ENCODE measurements at regions not wholly inside any gene's neighbourhood (a gene's known extent, or its start where the extent isn't known, plus 50 kb on each side); places are given as distances from the start of the nearest gene placed in this dataset.

DNA sequence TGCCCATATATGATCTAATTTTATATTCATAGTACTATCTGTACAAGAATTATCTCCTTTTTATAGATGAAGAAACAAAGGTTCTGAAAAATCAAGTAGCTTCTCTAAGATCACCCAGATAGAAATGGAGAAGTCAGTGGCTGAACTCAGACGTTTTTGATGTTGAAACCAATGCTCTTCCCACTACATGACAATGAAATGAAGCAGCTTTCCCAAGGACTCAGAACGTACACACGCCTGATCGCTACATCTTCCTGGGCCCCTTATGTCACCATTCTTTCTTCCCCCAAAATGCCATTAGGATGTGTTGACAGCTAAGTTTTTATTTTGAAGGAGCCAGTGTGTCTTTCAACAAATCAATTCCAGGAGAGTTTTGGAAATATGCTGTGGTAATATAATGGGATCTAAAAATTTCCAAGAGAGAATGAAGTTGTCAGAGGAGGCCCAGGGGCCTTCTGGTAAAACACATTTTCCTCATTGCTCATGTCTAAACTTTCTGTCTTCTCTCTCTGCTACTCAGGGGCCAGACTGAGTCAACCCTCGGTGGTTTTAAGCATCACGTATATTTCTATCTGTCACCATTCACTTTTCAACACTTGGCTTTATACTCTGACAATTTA lies 98.1 kb upstream of the COL21A1 start:
- DNase-seq (ENCODE audit: low read depth), result no peak

DNA sequence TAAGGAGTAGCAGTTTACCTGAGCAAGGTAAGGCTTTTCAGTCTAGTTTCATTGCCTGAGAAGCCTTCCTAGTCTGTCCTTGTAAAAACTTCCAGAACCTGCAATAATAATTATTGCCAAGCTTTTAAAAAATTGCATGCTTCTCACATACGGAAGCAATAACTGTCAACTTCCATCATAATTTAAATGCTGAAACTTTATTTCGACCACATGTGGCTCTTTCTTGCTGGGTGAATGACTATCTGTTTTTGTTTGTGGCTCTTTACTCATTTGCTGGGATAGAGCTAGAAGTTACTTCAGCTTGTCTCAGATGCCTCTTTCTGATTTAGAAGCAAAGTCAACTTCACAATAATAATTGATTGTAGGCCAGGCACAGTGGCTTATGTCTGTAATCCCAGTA lies 95.9 kb upstream of the COL21A1 start:
- DNase-seq (ENCODE audit: low read depth), result no peak

DNA sequence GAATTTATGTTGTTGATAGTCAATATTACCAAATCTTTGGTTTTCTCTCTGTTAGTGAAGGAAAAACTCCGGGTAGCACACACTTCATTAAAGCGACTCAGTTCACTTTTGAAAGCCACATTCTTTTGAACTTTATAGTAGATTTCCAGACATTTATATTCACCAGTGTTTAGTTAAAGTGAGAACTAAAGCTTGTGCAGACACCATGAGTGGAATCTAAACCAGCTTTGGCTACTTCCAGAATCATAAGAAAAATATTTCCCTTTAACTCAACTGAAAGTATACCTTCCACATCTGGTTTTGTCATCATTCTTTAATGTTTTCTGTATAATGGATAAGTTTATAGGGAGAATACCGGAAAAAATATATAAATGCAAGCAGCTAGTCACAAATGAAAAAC lies 92.1 kb upstream of the COL21A1 start:
- no peak for DNase-seq (ENCODE audit: low read depth)

DNA sequence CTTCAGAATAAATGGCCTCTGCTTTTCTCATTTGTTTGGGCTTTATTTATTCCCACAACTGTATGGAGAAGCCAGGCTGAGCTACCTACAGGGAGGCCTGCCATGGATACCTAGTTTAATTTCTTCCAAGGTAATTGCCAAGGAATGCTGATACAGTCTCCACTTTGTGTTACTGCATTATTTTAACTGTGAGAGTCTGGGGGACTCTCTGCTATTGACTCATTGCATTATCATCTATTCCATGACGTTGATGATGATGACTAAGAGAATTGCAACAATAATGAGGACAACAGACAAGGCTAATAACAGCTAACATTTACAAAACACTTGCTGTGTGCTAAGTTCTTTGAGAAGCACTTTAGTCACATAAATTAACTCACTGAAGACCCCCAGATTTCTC lies 88.3 kb upstream of the COL21A1 start:
- no peak for DNase-seq (ENCODE audit: low read depth)

DNA sequence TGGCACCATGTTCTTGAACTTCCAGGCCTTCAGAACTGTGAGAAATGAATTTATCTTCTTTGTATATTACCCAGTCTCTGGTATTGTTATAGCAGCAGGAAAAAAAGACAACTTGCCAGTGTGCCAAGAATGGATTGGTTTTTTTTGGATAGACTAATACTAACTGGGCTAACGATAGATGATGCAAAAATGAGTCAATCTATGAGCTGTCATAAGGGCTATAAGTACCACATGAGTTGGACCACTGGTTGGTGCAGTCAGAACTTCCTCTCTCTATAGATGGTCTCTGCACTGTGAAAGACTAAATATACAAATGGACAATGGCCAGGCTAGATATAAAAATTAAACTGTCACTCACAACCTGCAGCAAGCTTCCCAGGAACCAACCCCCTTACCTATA lies 87.6 kb upstream of the COL21A1 start:
- no peak for DNase-seq (ENCODE audit: low read depth)

DNA sequence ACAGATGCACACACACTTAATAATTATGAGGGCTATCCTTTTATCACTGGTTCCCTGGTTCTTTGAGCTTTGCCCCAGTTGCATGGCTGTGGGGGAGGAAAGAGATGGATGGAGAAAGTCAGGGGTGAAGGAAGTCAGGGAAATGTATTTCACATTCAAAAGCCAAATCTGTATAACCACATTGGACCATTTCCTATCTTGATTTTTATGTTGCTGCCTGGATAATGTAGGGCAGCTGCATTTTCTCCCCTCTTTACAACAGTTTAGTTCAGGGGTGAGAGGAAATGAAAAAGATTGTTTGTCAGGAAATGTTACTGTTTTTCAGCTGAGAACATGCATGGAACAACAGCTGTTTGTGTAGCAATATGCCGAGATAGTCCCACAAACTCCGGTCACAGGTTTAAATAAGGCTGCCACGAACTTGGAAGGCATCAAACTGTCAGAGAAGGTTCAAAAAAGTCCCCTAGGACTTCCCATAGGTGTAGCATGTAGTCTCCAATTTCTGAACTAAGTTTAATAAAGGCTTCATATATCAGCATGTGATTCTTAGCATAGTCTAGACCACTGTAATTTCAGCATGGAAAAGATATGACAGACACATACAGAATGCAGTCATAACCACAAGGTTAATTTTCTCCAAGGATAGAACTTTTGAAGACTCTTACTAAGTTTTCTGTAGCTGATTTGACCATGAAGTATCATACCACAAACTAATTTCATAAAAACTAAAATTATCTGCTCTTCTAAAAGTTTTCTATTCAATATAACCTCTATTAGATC lies 82.1 kb upstream of the COL21A1 start:
- no peak for DNase-seq (ENCODE audit: low read depth)

DNA sequence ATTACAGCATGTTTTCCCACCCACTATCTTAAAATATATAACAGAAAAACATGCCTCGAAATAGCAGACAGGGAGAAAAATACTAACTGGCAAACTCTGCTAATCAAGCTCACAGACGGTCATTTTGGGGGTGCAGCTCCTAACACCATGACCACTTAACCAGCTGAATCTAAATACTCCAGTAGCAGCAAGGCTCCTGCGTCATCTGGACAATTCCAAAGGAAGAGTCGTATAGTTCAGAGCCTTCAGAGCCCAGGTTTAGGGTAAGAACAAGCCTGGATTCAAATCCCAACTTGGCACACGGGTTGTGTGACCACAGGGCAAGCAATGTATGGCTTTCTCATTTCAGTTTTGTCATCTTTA lies 81.3 kb upstream of the COL21A1 start:
- DNase-seq (ENCODE audit: low read depth), result no peak

DNA sequence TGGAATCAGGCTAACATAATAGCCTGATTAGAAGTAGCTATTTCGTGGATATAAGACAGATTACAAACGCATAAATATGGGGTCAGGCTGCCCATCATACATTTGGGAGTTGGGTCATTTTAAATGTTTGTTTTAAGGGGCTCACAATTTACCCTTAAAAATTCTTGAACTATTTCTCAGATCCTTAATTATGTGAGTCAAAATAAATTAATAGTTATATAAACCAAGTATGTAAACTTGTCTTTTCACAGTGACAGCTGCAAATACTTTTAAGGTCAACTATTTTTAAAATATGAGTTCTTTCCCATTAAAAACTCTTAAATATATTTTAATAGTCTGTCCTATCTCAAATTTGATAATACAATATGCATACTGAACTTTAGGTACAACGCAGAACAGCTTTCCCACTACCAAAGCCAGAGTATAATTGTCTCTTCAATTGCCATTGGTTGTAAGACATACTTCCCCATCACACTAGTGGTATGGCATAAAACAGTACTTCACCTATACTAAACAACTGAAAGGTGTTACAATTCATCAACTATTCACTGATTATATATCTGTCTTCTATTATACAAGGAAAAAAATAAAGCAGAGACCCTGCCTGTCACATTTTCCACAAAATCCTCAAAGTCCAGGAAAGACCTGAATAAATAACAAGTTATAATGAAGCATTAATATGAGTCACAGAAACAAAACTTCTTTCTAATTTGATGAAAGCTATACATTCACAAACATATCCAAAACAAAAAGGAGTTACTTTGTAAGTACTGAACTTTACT lies 80.8 kb upstream of the COL21A1 start:
- no peak for DNase-seq (ENCODE audit: low read depth)

DNA sequence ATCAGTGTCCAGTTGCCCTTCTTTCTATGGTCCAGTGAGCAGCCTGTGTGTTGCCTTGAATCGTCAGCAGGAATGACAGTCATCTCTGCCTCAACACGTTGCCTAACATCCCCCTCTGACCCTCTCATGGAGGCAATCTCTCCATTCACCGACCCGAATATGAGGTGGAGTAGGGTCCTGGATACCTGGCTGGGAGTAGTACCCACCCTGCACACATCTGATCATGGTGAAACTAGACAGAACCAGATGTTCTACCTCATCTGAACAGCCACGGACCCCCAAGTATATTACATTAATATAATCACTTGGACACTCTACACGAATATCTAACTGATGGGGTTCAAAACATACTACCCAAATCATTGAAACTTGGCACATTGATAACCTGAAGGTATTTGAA lies 77.0 kb upstream of the COL21A1 start:
- no peak for DNase-seq (ENCODE audit: low read depth)

DNA sequence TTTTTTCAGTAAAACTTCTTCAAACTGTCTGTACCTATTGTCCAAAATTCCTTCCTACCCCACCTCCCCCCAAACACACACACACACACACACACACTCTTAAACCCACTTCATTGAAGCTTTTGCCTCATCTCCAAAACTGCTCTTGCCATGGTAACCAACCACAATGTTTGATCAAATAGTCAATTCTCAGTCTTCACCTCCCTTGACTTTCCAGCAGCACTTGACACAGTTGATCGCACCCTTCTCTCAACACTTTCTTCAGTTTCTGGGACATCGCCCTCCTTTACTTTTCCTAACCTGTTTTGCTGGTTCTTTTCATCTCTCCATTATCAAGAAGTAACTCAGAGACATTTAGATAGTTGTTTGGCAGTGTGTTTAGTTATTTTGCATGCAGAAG lies 71.5 kb upstream of the COL21A1 start:
- no peak for DNase-seq (ENCODE audit: low read depth)

DNA sequence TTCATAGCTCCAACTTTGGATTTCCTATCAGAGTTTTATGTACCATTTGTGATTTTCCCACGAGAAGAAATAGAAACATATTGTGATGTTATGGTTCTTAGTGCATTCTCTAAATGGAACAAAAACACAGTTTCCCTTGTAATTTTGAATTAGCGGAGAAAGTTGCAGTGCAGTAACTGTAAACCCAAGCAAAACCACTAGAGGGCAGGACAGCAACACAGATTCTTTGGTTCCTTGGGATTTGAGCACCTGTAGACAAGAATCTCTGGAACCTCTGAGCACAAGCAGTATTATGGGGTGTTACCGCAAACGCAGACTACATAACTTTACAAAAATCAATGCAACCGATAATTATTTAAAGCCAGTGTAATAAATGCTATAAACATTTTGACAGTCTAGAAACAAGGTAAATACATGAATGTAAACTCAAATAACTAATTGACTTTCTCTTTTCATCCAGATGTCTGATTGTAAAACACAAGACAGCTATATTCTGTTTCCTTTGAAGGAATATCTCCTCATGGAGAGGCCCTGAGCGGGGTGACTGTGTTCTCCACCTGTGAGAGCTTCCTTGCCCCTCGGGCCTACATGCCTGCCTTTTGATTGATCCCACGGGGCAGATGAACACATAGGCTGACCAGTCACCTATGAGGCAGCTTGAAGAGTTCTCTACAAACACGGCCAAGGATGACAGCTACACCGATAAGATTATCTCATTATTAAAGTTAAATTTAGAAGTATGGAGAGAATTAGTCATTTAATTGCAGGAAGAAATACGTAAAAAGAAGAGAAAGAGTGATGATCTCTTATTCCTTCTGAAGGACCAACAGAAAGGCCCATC lies 67.5 kb upstream of the COL21A1 start:
- DNase-seq (ENCODE audit: low read depth), result no peak

DNA sequence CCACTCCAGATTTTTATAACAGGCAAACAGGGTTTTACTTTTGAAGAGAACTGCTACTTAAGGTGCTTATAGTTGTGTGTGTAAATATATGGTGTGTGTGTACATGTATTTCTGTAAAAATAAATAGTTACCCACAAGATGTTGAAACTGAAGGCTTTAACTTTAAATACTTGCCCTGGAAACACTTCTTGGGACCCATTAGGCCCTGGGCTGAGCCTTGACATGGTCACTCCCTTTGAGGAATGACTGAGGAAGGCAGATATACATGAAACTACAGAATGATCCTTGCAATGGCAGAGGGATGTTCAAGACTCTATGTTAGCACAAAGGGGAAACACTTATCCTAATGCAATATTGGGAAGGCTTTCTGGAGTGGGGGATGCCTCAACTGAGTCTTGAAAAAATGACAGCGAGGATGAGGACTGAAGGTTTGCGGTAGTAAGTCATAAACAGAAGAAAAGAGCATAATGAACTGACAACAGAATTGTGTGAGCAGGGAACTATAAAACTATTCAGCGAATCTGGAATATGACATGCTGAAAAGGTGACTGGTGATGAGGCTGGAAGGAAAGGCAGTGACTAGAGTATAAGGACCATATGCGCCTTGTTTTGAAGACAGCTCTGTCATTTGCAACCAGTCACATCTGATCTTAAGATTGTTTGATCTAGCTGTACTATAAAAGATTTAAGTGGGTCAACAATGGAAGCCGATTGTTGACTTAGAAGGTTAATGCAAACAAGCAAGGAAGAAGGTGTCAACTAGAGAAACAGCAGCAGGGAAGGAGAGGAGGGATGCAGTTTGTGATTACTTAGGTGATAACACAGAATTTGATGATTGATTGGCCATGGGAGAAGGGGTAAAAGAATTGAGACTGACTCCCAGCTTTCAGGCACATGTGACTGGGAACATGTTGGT lies 64.4 kb upstream of the COL21A1 start:
- DNase-seq (ENCODE audit: low read depth), result no peak

DNA sequence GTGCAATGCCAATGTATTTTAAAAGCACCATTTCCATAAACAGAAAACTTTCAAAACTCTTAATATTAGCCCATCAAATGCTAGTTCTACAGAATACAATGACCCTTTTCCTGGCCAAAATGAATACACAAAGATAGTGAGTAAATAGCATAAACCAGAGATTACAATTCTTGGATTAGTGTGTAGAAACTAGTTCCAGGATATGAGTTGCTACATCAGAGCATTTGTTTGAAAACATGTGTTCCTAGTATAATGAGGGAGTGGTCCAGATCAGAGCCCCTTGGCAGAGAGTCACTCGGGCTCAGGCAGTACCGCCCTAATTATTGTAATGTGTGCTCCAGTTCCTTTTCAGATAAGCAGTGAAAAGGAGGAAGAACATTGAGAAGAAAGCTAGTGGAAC lies 63.7 kb upstream of the COL21A1 start:
- no peak for DNase-seq (ENCODE audit: low read depth)

DNA sequence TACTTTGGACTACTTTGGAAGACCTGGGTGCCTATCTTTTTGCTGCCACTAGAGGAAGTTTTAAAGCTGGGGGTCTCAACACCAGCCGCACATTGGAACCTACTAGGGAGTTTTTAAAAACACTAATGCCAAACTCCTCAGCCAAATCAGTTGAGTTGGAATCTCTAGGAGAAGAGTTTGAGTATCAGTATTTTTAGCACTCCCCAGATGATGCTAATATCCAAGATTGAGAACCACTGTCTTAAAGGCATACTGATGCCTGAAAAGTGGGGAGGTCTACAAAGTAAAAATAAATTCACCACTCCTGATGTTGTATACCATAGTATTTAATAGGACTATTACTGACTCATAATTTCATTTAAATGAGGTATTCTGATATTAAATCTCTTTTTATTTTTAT lies 62.9 kb upstream of the COL21A1 start:
- no peak for DNase-seq (ENCODE audit: low read depth)

DNA sequence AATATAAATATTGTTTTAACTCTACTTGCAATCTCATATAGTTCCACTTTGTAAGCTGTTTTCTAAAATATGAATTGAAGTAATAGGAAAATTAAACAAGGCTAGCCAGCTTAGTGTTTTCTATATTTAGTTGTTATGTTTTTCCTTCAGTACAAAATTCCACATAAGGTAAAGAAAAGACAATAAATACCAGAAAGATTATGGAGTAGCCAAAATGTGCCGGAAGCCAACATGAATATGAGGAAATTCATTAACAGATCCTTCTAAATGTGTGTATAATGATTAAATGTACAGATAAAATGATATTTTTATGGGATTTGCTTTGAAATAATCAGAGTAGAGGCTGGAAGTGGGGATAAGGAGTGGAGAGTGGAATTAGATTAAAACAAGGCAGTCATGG lies 52.5 kb upstream of the COL21A1 start:
- DNase-seq (ENCODE audit: low read depth), result no peak

DNA sequence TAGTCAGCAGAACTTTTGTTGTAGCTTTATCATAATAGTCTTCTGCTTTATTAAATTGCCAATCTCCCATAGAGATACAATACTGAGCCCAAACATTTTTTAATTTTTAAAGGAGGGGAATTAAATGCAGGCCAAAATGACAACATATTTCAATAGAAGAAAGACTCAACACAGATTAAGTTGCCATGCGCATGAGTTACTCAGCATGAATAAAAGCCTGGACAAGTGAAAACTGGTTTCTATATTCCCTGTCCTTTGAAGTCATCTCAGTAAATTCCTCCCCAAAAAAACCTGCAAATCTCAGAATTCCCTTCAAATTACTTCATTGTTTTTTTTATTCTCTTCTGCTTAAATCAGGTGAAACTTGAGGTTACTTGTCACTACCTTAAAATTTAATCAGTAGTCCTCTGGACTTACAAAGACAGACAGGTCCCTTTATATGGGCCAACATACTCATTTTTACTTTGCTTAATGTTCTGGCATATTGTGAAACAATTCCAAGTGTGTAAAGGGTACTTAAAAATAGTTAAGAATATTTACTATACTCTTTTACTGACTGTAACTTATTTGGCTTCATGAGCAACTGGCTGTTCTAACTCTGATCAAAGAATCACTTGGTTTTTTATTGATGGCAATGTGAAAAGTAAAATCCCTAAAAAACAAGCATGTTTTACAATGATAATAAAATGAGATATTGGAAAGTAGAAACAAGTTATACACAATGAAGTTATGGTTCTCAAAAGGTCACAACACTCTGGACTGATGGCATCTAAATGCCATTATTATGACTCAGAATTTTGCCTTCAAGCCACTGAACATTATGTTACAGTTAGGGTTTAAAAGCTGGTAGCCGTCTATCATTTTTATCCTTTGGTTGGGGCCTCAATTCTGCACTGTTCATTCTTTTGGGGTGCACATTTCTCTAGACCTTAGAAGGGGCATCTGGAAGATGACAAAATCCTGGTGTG lies 49.9 kb upstream of the COL21A1 start:
- no peak for DNase-seq (ENCODE audit: low read depth)

Data from HS-27A (cell line).